SK-N-SH (cell line): ENCODE measurements at regions not wholly inside any gene's neighbourhood (a gene's known extent, or its start where the extent isn't known, plus 50 kb on each side); places are given as distances from the start of the nearest gene placed in this dataset.

Experiments
- CTCF ChIP-seq: fragments of 200-600 bp; sonication (generic); IDR thresholded peaks from 2 replicates; pipeline ENCODE4 v1.6.1; 2017; ENCODE audit warnings: antibody characterized with exemption, mild to moderate bottlenecking, moderate library complexity
- EP300 ChIP-seq, 2 experiments: IDR thresholded peaks; 2 replicates each; pipeline versions ENCODE4 v1.4.0 to v1.6.1; 2012; ENCODE audit warnings: borderline replicate concordance in 1 of 2, low read depth in 1 of 2, low read length in 1 of 2
- TF ChIP-seq, protein P1 (sequence below): IDR thresholded peaks from 2 replicates; pipeline ENCODE4 v1.6.1; 2012; ENCODE audit warnings: mild to moderate bottlenecking, low read depth, low read length, moderate library complexity

DNA sequence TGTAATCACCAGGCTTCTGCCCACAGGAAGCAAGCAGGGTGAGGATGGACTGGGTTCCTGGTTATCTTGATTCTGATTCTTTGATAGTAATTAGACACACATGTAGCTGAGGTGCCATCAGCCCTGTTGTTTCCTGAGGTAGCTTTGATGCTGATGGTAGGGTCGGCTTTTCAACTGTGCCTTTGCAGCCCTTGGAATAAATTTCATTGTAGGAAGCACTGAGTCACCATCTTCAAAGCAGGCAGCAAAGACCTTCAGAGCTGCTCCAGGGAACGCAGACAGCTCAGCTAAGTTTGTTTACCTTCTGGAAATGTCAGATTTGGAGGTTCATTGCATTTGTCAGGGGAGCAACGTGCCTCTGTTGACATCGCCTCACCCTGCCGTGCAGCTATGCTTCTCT is 135.4 kb downstream of the ASMT start:
- TF ChIP-seq CTCF (no peak), EP300 (IDR thresholded peaks at IDR 0.05; ENCODE audit: borderline replicate concordance in 1 of 2, low read depth in 1 of 2, low read length in 1 of 2) (no peak)
- TF ChIP-seq, protein P1, sequence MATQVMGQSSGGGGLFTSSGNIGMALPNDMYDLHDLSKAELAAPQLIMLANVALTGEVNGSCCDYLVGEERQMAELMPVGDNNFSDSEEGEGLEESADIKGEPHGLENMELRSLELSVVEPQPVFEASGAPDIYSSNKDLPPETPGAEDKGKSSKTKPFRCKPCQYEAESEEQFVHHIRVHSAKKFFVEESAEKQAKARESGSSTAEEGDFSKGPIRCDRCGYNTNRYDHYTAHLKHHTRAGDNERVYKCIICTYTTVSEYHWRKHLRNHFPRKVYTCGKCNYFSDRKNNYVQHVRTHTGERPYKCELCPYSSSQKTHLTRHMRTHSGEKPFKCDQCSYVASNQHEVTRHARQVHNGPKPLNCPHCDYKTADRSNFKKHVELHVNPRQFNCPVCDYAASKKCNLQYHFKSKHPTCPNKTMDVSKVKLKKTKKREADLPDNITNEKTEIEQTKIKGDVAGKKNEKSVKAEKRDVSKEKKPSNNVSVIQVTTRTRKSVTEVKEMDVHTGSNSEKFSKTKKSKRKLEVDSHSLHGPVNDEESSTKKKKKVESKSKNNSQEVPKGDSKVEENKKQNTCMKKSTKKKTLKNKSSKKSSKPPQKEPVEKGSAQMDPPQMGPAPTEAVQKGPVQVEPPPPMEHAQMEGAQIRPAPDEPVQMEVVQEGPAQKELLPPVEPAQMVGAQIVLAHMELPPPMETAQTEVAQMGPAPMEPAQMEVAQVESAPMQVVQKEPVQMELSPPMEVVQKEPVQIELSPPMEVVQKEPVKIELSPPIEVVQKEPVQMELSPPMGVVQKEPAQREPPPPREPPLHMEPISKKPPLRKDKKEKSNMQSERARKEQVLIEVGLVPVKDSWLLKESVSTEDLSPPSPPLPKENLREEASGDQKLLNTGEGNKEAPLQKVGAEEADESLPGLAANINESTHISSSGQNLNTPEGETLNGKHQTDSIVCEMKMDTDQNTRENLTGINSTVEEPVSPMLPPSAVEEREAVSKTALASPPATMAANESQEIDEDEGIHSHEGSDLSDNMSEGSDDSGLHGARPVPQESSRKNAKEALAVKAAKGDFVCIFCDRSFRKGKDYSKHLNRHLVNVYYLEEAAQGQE: no peak
